ENCODE measurements at regions not wholly inside any gene's neighbourhood (a gene's known extent, or its start where the extent isn't known, plus 50 kb on each side); places are given as distances from the start of the nearest gene placed in this dataset.

GRCh38 chr4:129248621-129249020, 152.7 kb downstream of the C4orf33 start:
- Histone ChIP-seq H3K27me3 (replicated peaks; ENCODE audit: control insufficient read depth, insufficient read depth, low read length) (no peaks in the 10 kb centered on the region), H3K4me1 (no peaks in the 10 kb centered on the region), H3K36me3 (ENCODE audit: control insufficient read depth, insufficient read depth, low read length) (no peaks in the 10 kb centered on the region), H3K4me3 (ENCODE audit: low read depth, low read length) (no peak overlapping the region), H3K9me3 (no peaks in the 10 kb centered on the region)
- CTCF ChIA-PET, result no interaction called here
- POLR2A ChIA-PET, result no interaction called here
- TF ChIP-seq, protein P1, sequence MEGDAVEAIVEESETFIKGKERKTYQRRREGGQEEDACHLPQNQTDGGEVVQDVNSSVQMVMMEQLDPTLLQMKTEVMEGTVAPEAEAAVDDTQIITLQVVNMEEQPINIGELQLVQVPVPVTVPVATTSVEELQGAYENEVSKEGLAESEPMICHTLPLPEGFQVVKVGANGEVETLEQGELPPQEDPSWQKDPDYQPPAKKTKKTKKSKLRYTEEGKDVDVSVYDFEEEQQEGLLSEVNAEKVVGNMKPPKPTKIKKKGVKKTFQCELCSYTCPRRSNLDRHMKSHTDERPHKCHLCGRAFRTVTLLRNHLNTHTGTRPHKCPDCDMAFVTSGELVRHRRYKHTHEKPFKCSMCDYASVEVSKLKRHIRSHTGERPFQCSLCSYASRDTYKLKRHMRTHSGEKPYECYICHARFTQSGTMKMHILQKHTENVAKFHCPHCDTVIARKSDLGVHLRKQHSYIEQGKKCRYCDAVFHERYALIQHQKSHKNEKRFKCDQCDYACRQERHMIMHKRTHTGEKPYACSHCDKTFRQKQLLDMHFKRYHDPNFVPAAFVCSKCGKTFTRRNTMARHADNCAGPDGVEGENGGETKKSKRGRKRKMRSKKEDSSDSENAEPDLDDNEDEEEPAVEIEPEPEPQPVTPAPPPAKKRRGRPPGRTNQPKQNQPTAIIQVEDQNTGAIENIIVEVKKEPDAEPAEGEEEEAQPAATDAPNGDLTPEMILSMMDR (IDR thresholded peaks at IDR 0.05; ENCODE audit: insufficient read depth in 1 of 2, low read depth in 1 of 2, low read length in 1 of 2, severe bottlenecking in 1 of 2, unreplicated experiment in 1 of 2), result no peak
- BruUV-seq (replicated peaks), result no TSS peak
- no peaks in the 10 kb centered on the region for H3K4me1 Mint-ChIP-seq (ENCODE audit: low read depth, unreplicated experiment)
- H3K27ac Mint-ChIP-seq (ENCODE audit: unreplicated experiment), result no peak overlapping the region
- intact Hi-C loops (cut with micrococcal nuclease; ENCODE audit: unreplicated experiment), result no loop called here
- peaks cover 4% of the 10 kb centered on the region for H3K27me3 Mint-ChIP-seq (ENCODE audit: insufficient read depth, unreplicated experiment)
- no peaks in the 10 kb centered on the region for H3K36me3 Mint-ChIP-seq (ENCODE audit: insufficient read depth, unreplicated experiment)
- H3K4me3 Mint-ChIP-seq (ENCODE audit: unreplicated experiment), result no peak overlapping the region
- no peak for DNase-seq
- H3K9me3 Mint-ChIP-seq (ENCODE audit: unreplicated experiment), result no peaks in the 10 kb centered on the region

DNA sequence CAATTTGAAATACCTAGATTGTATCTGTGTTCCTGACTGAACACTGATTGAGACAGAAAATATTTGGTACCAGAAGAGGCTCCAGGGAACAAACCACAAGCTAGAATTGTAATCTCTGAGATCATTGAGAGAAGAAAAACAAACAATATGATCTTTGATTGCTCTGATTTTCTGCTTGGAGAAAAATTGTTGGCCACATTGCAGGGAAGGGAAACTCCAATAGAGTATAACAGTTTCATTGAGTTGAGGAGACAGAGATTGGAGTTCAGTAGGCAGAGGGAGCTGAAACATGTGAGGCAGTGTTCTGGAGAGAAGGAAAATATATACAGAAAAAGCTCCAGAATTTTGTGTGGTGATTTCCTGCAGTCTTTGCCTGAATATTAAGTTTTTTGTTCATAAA, 158.2 kb downstream of the C4orf33 start:
- Mint-ChIP-seq H3K4me3 (ENCODE audit: unreplicated experiment) (no peak overlapping the region), H3K27ac (ENCODE audit: unreplicated experiment) (no peak overlapping the region), H3K27me3 (ENCODE audit: insufficient read depth, unreplicated experiment) (no peaks in the 10 kb centered on the region), H3K36me3 (ENCODE audit: insufficient read depth, unreplicated experiment) (no peaks in the 10 kb centered on the region), H3K9me3 (ENCODE audit: unreplicated experiment) (no peaks in the 10 kb centered on the region), H3K4me1 (ENCODE audit: low read depth, unreplicated experiment) (no peaks in the 10 kb centered on the region)
- DNase-seq, result no peak
- Histone ChIP-seq H3K36me3 (ENCODE audit: control insufficient read depth, insufficient read depth, low read length) (no peaks in the 10 kb centered on the region), H3K9me3 (no peaks in the 10 kb centered on the region; the same call in 1 of the 2 replicates), H3K4me1 (no peaks in the 10 kb centered on the region), H3K4me3 (ENCODE audit: low read depth, low read length) (no peak overlapping the region), H3K27me3 (replicated peaks; ENCODE audit: control insufficient read depth, insufficient read depth, low read length) (no peaks in the 10 kb centered on the region)
- BruUV-seq (replicated peaks), result no TSS peak
- intact Hi-C loops (cut with micrococcal nuclease; ENCODE audit: unreplicated experiment), result no loop called here
- ChIA-PET CTCF (no interaction called here), POLR2A (no interaction called here)
- TF ChIP-seq, protein P1 (IDR thresholded peaks at IDR 0.05; ENCODE audit: insufficient read depth in 1 of 2, low read depth in 1 of 2, low read length in 1 of 2, severe bottlenecking in 1 of 2, unreplicated experiment in 1 of 2), result no peak

DNA sequence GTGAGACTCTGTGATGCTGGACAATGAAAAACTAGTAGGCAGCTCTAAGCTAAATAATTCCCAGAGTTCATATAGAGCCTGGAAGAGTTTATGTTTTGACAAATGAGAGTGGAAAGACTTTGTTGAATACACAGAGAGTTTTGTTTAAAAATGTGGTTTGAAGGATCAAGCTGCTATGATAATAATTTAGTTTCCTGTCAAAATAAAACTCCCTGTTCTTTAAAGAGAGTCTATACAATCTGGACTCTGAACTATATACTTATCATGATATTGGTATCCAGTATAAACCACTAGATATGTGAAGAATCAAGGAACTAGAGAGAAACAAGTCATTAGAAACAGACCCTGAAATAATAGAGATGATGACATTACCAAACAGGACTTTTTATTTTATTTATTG, 158.6 kb downstream of the C4orf33 start:
- Mint-ChIP-seq H3K36me3 (ENCODE audit: insufficient read depth, unreplicated experiment) (no peaks in the 10 kb centered on the region), H3K4me3 (ENCODE audit: unreplicated experiment) (no peak overlapping the region), H3K27ac (ENCODE audit: unreplicated experiment) (no peak overlapping the region), H3K4me1 (ENCODE audit: low read depth, unreplicated experiment) (no peaks in the 10 kb centered on the region), H3K9me3 (ENCODE audit: unreplicated experiment) (no peaks in the 10 kb centered on the region), H3K27me3 (ENCODE audit: insufficient read depth, unreplicated experiment) (no peaks in the 10 kb centered on the region)
- DNase-seq, result no peak
- ChIA-PET CTCF (no interaction called here), POLR2A (no interaction called here)
- no TSS peak for BruUV-seq (replicated peaks)
- no peak overlapping the region for H3K4me3 ChIP-seq (ENCODE audit: low read depth, low read length)
- TF ChIP-seq, protein P1 (IDR thresholded peaks at IDR 0.05; ENCODE audit: insufficient read depth in 1 of 2, low read depth in 1 of 2, low read length in 1 of 2, severe bottlenecking in 1 of 2, unreplicated experiment in 1 of 2), result no peak
- no peaks in the 10 kb centered on the region for H3K27me3 ChIP-seq (replicated peaks; ENCODE audit: control insufficient read depth, insufficient read depth, low read length)
- H3K4me1 ChIP-seq, result no peaks in the 10 kb centered on the region
- no peaks in the 10 kb centered on the region for H3K36me3 ChIP-seq (ENCODE audit: control insufficient read depth, insufficient read depth, low read length)
- H3K9me3 ChIP-seq, result no peaks in the 10 kb centered on the region; the same call in 1 of the 2 replicates
- intact Hi-C loops (cut with micrococcal nuclease; ENCODE audit: unreplicated experiment), result no loop called here

Data from Caco-2 (cell line).